EH (cell line): ENCODE measurements at regions not wholly inside any gene's neighbourhood (a gene's known extent, or its start where the extent isn't known, plus 50 kb on each side); places are given as distances from the start of the nearest gene placed in this dataset.
"Not testable (repeated sequence)": the region's sequence is repeated elsewhere in the genome, so short reads cannot be mapped to it uniquely, and the experiment has no call there.

Experiments
- DNase-seq: peaks from one replicate; pipeline ENCODE4 v3.0.0-alpha.2; 2015; ENCODE audit warnings: low read depth

- no peak for DNase-seq
Observed at GRCh38 chr15:94844198-94844537, 612.8 kb downstream of the MCTP2 start.

- no peak for DNase-seq
Observed at GRCh38 chr15:94844538-94845389, 613.4 kb downstream of the MCTP2 start.

- no peak for DNase-seq
Observed at GRCh38 chr15:94845390-94845716, 614.0 kb downstream of the MCTP2 start.

GRCh38 chr15:94847325-94847724 lies 616.0 kb downstream of the MCTP2 start:
- DNase-seq = no peak

GRCh38 chr15:94848054-94848453 lies 616.7 kb downstream of the MCTP2 start:
- DNase-seq = no peak

GRCh38 chr15:94855018-94855408 lies 623.7 kb downstream of the MCTP2 start:
- DNase-seq = no peak

GRCh38 chr15:94855409-94856266 lies 624.3 kb downstream of the MCTP2 start:
- no peak for DNase-seq

GRCh38 chr15:94856267-94856854 lies 625.0 kb downstream of the MCTP2 start:
- no peak for DNase-seq

- no peak for DNase-seq
Observed at GRCh38 chr15:94857466-94857865, 626.1 kb downstream of the MCTP2 start.

GRCh38 chr15:94858011-94858410 lies 626.6 kb downstream of the MCTP2 start:
- DNase-seq = no peak

GRCh38 chr15:94858449-94858848 lies 627.1 kb downstream of the MCTP2 start:
- no peak for DNase-seq

- DNase-seq = no peak
Observed at GRCh38 chr15:94858920-94859319, 627.6 kb downstream of the MCTP2 start.

GRCh38 chr15:94864600-94864999 lies 633.2 kb downstream of the MCTP2 start:
- DNase-seq = no peak

- not testable (repeated sequence) for DNase-seq
Observed at GRCh38 chr15:94868265-94868664, 636.9 kb downstream of the MCTP2 start.

- no peak for DNase-seq
Observed at GRCh38 chr15:94875550-94875949, 644.2 kb downstream of the MCTP2 start.

- no peak for DNase-seq
Observed at GRCh38 chr15:94877833-94878232, 646.5 kb downstream of the MCTP2 start.

- no peak for DNase-seq
Observed at GRCh38 chr15:94882071-94882712, 650.8 kb downstream of the MCTP2 start.

GRCh38 chr15:94887391-94887790 lies 656.0 kb downstream of the MCTP2 start:
- no peak for DNase-seq

GRCh38 chr15:94889153-94889552 lies 657.8 kb downstream of the MCTP2 start:
- no peak for DNase-seq

GRCh38 chr15:94893091-94893490 lies 661.7 kb downstream of the MCTP2 start:
- no peak for DNase-seq

- DNase-seq = no peak
Observed at GRCh38 chr15:94894056-94894455, 662.7 kb downstream of the MCTP2 start.

- no peak for DNase-seq
Observed at GRCh38 chr15:94909510-94909909, 678.1 kb downstream of the MCTP2 start.

- no peak for DNase-seq
Observed at GRCh38 chr15:94910166-94910565, 678.8 kb downstream of the MCTP2 start.
